ENCODE measurements at regions not wholly inside any gene's neighbourhood (a gene's known extent, or its start where the extent isn't known, plus 50 kb on each side); places are given as distances from the start of the nearest gene placed in this dataset.

DNA sequence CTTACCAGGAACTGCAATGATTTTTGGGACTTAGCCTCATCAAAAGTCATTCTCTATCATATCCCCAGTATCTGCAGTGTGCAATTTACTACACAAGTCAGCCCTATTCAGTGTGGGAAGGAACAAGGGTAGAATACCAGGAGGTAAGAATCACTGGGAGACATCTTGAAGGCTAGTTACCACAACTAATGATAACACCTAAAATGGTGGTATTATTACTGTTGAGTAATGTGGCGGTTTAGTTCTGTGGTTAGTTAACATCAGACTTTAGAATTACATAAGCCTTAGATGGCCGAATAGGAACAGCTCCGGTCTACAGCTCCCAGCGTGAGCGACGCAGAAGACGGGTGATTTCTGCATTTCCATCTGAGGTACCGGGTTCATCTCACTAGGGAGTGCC lies 567.9 kb upstream of the CDH11 start:
- H3K4me3 ChIP-seq (ENCODE audit: low read depth, low read length): no peak overlapping the region
- no peak for DNase-seq (ENCODE audit: low read depth)
- TF ChIP-seq, protein P1, sequence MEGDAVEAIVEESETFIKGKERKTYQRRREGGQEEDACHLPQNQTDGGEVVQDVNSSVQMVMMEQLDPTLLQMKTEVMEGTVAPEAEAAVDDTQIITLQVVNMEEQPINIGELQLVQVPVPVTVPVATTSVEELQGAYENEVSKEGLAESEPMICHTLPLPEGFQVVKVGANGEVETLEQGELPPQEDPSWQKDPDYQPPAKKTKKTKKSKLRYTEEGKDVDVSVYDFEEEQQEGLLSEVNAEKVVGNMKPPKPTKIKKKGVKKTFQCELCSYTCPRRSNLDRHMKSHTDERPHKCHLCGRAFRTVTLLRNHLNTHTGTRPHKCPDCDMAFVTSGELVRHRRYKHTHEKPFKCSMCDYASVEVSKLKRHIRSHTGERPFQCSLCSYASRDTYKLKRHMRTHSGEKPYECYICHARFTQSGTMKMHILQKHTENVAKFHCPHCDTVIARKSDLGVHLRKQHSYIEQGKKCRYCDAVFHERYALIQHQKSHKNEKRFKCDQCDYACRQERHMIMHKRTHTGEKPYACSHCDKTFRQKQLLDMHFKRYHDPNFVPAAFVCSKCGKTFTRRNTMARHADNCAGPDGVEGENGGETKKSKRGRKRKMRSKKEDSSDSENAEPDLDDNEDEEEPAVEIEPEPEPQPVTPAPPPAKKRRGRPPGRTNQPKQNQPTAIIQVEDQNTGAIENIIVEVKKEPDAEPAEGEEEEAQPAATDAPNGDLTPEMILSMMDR (conservative IDR thresholded peaks at IDR 0.05; ENCODE audit: low read depth, low read length): no peak

DNA sequence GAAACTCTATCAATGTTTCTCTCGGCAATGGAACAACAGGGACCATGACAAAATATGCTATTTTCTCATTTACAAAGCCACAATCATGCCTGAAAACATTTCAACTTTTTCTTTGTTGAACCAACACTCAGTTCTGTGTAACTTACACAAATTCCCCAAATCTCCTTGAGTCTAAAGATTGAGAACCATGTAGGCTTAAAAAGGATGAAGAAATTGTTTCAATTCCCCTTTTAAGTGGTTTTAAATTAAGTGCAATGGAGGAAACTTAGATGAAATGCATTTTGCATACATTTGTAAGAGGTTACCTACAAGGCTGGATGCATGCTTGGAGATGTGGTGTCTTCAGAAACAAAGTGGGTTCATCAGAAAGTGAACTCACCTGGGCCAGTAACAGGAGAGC lies 566.4 kb upstream of the CDH11 start:
- H3K4me3 ChIP-seq (ENCODE audit: low read depth, low read length): no peak overlapping the region
- TF ChIP-seq, protein P1 (conservative IDR thresholded peaks at IDR 0.05; ENCODE audit: low read depth, low read length): no peak
- no peak for DNase-seq (ENCODE audit: low read depth)

DNA sequence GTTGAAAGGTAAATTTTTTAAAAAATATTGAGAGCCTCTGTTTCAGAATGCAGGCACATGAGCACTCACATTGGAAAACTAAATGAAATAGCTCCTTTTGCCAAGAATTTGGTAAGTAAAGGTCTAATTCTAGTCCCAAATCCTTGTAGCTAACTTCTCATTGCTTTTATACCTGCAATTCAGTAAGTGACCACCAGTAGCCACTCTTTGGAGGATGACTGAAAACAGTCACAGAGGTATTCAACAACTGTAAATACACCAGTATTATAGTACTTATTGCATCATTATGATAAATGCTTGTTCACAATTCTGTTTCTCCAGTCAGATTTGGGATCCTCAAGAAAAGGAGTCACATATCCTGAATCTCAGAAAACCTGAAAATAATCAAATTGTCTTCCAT lies 562.4 kb upstream of the CDH11 start:
- TF ChIP-seq, protein P1 (conservative IDR thresholded peaks at IDR 0.05; ENCODE audit: low read depth, low read length): peak; percentile 24
- no peak for DNase-seq (ENCODE audit: low read depth)
- no peak overlapping the region for H3K4me3 ChIP-seq (ENCODE audit: low read depth, low read length)

DNA sequence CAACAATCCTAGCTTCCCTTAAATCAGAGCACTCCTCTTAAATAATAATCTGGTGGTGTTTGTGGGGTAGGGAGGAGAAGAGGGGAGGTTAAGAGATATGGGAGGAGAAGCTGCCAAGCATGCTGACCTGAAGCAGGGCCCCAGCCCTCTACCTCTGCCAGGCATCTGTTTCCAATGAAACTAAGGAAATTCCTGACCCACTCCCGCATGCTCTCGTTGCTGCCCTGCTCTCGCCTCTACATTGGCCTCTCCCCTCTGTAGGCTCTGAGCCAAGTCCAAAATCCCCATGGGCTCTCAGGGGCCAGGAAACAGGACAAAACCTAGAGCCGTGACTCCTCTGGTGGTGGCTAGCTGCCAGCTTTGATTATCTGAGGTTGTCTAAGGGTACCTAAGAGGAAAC lies 559.5 kb upstream of the CDH11 start:
- DNase-seq (ENCODE audit: low read depth): no peak
- TF ChIP-seq, protein P1 (conservative IDR thresholded peaks at IDR 0.05; ENCODE audit: low read depth, low read length): no peak
- H3K4me3 ChIP-seq (ENCODE audit: low read depth, low read length): no peak overlapping the region

DNA sequence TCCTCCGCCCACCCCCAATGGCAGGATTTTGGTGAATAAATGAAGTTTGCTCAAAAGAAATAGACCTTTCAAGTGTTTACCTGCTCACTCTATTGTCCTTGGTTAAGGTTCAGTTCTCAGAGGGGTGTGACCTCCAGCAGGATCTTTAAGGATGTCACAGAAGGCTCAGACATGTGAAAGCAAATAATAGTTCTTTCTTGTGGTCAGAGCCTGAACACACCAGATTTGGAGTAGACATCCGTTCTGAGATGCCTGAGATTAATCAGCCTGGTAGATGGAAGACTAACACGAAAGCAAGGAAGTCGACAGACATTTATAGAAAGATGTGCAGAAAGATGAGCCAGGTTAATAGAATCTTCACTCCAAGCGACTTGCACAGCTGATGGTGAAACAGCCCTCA lies 557.9 kb upstream of the CDH11 start:
- DNase-seq (ENCODE audit: low read depth): no peak
- no peak overlapping the region for H3K4me3 ChIP-seq (ENCODE audit: low read depth, low read length)
- TF ChIP-seq, protein P1 (conservative IDR thresholded peaks at IDR 0.05; ENCODE audit: low read depth, low read length): no peak

DNA sequence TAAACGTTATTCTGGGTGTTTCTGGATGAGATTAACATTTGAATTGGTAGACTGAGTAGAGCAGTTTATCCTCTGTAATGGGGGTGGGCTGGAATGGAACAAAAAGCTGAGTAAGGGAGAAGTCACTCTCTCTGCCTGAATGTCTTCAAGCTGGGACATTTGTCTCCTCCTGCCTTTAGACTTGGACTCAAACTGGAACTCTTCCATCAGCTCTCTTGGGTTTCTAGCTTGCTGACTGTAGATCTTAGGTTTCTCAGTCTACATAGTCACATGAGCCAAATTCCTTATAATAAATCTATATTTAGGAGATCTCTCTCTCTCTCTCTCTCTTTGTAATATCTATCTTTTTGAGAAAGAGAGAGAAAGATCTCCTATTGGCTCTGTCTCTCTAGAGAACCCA lies 553.3 kb upstream of the CDH11 start:
- H3K4me3 ChIP-seq (ENCODE audit: low read depth, low read length): no peak overlapping the region
- no peak for DNase-seq (ENCODE audit: low read depth)
- TF ChIP-seq, protein P1 (conservative IDR thresholded peaks at IDR 0.05; ENCODE audit: low read depth, low read length): no peak

DNA sequence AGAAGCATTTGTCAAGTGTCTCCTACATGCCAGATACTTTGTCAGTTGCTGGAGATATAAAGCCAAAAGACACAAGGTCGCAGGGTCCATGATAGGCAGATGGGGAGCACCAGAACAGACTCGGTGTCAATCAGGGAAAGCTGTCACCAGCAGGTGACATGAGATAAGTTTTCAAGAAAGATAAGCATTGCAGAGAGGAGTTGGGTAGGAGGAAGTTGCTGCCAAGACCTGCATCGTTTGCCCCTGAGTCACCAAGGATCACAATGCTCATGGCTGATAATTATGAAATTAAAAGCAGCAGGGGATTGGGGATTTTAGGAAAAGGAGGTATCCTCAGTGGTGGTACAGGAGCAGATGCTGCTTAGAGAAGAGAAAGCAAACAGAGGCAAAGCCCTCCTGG lies 551.1 kb upstream of the CDH11 start:
- no peak for DNase-seq (ENCODE audit: low read depth)
- no peak overlapping the region for H3K4me3 ChIP-seq (ENCODE audit: low read depth, low read length)
- TF ChIP-seq, protein P1 (conservative IDR thresholded peaks at IDR 0.05; ENCODE audit: low read depth, low read length): no peak
